ENCODE measurements at regions not wholly inside any gene's neighbourhood (a gene's known extent, or its start where the extent isn't known, plus 50 kb on each side); places are given as distances from the start of the nearest gene placed in this dataset.
"Not testable (repeated sequence)": the region's sequence is repeated elsewhere in the genome, so short reads cannot be mapped to it uniquely, and the experiment has no call there.

DNA sequence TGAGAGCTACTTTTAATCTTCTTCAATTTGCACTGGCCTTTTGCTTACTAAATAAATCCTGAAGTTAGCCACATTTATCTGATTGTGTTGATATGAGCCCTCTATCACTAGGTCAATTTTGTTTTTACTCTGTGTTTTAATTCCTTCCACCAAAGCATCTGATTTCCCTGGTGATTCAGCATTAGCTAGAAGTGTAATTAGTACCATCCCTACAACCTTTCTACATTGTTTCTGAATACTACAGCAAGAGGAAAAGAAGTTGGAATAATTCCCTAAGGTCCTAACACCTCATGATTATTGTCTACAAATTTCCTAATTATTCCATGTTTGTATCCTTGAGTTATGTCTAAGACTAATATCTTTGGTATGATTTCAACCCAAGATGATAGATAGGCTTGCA is 1093.6 kb downstream of the SUCLG1 start:
- TF ChIP-seq, protein P1, sequence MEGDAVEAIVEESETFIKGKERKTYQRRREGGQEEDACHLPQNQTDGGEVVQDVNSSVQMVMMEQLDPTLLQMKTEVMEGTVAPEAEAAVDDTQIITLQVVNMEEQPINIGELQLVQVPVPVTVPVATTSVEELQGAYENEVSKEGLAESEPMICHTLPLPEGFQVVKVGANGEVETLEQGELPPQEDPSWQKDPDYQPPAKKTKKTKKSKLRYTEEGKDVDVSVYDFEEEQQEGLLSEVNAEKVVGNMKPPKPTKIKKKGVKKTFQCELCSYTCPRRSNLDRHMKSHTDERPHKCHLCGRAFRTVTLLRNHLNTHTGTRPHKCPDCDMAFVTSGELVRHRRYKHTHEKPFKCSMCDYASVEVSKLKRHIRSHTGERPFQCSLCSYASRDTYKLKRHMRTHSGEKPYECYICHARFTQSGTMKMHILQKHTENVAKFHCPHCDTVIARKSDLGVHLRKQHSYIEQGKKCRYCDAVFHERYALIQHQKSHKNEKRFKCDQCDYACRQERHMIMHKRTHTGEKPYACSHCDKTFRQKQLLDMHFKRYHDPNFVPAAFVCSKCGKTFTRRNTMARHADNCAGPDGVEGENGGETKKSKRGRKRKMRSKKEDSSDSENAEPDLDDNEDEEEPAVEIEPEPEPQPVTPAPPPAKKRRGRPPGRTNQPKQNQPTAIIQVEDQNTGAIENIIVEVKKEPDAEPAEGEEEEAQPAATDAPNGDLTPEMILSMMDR (IDR thresholded peaks at IDR 0.05; ENCODE audit: low read depth, low read length) = no peak
- Histone ChIP-seq H3K4me3 (ENCODE audit: low read depth, low read length) (no peak overlapping the region), H3K4me1 (no peaks in the 10 kb centered on the region), H3K9me3 (no peaks in the 10 kb centered on the region), H3K36me3 (no peaks in the 10 kb centered on the region), H3K27me3 (no peaks in the 10 kb centered on the region)
- DNase-seq = no peak

DNA sequence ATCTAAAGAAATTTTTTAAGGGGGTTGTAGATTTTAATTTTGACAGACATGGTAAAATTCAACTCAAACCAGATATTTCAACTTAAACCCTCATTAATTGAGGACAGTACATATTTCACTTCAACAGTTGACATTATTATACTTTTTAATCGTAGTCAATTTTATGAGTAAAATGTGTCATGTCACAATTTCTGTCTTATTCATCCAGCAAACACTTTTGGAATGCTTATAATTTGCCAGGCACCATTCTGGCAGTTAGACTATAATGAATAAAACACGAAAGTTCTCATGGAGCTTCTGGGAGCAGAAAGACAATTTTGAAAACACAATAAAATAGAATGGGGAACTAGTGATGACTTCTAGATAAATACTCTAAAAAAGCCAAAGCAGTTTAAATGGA is 1094.8 kb downstream of the SUCLG1 start:
- Histone ChIP-seq H3K4me1 (no peaks in the 10 kb centered on the region), H3K9me3 (no peaks in the 10 kb centered on the region), H3K4me3 (ENCODE audit: low read depth, low read length) (no peak overlapping the region), H3K36me3 (no peaks in the 10 kb centered on the region), H3K27me3 (no peaks in the 10 kb centered on the region)
- TF ChIP-seq, protein P1 (IDR thresholded peaks at IDR 0.05; ENCODE audit: low read depth, low read length) = no peak
- DNase-seq = no peak

DNA sequence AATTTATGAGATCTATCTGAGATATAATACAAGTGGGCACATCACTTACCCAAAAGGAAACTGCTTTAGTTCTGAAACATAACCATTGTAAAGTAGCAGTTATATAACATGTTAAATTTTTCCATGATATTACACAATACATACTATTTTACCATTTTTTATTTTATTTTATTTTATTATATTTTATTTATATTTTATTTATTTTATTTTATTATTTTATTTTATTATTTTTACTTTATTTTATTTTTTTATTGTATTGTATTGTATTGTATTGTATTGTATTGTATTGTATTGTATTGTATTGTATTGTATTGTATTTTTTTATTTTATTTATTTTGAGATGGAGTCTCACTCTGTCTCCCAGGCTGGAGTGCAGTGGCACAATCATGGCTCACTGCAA is 1095.9 kb downstream of the SUCLG1 start:
- not testable (repeated sequence) for DNase-seq; H3K36me3 ChIP-seq; H3K4me3 ChIP-seq (ENCODE audit: low read depth, low read length); H3K27me3 ChIP-seq; H3K9me3 ChIP-seq; H3K4me1 ChIP-seq

DNA sequence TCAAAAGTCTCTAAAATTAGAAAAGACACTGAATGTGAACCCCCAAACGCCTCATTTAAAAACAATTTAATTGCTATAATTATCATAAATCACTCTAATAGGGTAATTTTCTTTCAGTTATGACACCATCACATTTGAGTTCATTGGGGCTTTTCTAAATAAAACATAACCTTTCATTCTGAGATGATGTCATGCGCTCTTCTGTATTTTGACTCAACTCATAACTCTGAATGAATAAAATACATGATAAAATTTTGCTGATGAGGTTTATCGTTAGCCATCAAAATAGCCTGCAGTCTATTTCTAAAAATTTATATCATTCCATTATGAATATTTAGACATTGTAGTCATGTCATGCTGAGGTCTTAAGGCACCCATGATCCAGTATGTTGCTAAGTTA is 1099.7 kb downstream of the SUCLG1 start:
- Histone ChIP-seq H3K9me3 (no peaks in the 10 kb centered on the region), H3K4me3 (ENCODE audit: low read depth, low read length) (no peak overlapping the region), H3K4me1 (no peaks in the 10 kb centered on the region), H3K36me3 (no peaks in the 10 kb centered on the region), H3K27me3 (no peaks in the 10 kb centered on the region)
- DNase-seq = no peak
- TF ChIP-seq, protein P1 (IDR thresholded peaks at IDR 0.05; ENCODE audit: low read depth, low read length) = no peak

DNA sequence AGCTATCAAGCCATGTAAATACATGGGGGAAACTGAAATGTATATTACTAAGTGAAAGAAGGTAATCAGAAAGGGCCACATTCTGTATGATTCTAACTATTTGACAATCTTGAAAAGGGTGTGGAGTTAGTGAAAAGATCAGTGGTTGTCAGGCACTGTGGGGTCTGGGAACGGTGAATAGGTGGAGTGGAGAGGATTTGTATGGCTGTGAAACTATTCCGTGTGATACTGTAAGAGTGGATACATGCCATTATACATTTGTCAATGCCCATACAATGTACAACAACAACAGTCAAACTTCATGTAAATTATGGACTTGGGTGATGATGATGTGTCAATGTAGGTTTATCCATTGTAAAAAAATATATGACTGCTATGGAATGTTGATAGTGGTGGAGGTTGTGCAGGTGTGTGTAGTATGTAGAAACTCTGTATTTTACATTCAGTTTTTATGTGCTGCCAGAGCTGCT is 1116.2 kb downstream of the SUCLG1 start:
- Histone ChIP-seq H3K4me1 (no peaks in the 10 kb centered on the region), H3K4me3 (ENCODE audit: low read depth, low read length) (no peak overlapping the region), H3K9me3 (no peaks in the 10 kb centered on the region), H3K27me3 (no peaks in the 10 kb centered on the region), H3K36me3 (no peaks in the 10 kb centered on the region)
- TF ChIP-seq, protein P1 (IDR thresholded peaks at IDR 0.05; ENCODE audit: low read depth, low read length) = no peak
- DNase-seq = no peak

DNA sequence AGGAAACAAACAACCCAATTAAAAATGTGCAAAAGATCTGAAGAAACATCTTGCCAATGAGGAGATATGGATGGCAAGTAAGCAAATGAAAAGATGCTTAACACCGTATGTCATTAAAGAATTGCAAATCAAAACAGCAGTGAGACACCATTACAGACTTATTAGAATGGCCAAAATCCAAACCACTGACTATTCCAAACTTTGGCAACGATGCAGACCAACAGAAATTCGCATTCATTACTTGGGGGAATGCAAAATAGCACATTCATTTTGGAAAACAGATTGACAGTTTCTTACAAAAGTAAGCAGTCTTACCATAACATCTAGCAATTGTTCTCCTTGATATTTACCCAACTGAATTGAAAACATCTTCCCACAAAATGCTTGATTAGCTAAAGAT is 1118.7 kb downstream of the SUCLG1 start:
- Histone ChIP-seq H3K9me3 (no peaks in the 10 kb centered on the region), H3K36me3 (no peaks in the 10 kb centered on the region), H3K4me1 (no peaks in the 10 kb centered on the region), H3K4me3 (ENCODE audit: low read depth, low read length) (no peak overlapping the region), H3K27me3 (no peaks in the 10 kb centered on the region)
- TF ChIP-seq, protein P1 (IDR thresholded peaks at IDR 0.05; ENCODE audit: low read depth, low read length) = no peak
- DNase-seq = no peak

DNA sequence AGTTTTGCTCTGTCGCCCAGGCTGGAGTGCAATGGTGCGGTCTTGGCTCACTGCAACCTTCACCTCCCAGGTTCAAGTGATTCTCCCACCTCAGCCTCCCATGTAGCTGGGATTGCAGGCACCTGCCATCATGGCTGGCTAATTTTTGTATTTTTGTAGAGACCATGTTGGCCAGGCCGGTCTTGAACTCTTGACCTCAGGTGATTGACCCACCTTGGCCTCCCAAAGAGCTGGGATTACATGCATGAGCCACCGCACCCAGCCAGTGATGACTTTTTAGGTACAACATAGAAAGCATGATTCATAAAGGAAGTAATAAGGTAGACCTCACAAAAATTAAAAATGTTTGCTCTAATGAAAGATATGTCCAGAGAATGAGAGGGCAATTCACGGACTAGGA is 1119.1 kb downstream of the SUCLG1 start:
- not testable (repeated sequence) for H3K4me3 ChIP-seq (ENCODE audit: low read depth, low read length); H3K27me3 ChIP-seq; H3K9me3 ChIP-seq; H3K4me1 ChIP-seq; H3K36me3 ChIP-seq; DNase-seq
